HepG2 (cell line): ENCODE measurements at regions not wholly inside any gene's neighbourhood (a gene's known extent, or its start where the extent isn't known, plus 50 kb on each side); places are given as distances from the start of the nearest gene placed in this dataset.

Experiments
- ATAC-seq: fragments of 200-7000 bp; cut with Tn5 transposase; 3 replicates; pipeline ENCODE4 v1.9.1; 2020; ENCODE audit warnings: mild to moderate bottlenecking, moderate library complexity
- BruUV-seq: library from RNA; stranded (reverse); fragments of 400-500 nt; replicated peaks from 2 replicates; lab custom pipeline; 2021; lab: Mats Ljungman, UMichigan
- CTCF ChIA-PET: fragments of 300-600 bp; formaldehyde crosslinking; extraction: SDS; loops from one replicate; lab custom pipeline; 2021; ENCODE audit warnings: low total read pairs, inconsistent platforms, low intra/inter-chr PET ratio; lab: Yijun Ruan, JAX
- POLR2A ChIA-PET: fragments of 350-600 bp; sonication (Branson Sonifier 250); formaldehyde crosslinking; loops from one replicate; lab custom pipeline; 2020; ENCODE audit warnings: antibody characterized with exemption, inconsistent platforms; lab: Yijun Ruan, JAX
- DNase-seq: peaks from one replicate; pipeline ENCODE4 v3.0.0-alpha.2; 2015; ENCODE audit warnings: low spot score
- FAIRE-seq: peaks from 3 replicates; lab custom pipeline; 2011; peaks lifted over from hg19 to GRCh38; lab: Jason Lieb, UNC
- H2AFZ ChIP-seq: one replicate; pipeline ENCODE4 v1.6.1; 2011; ENCODE audit warnings: low read length, inconsistent platforms
- H3K27ac ChIP-seq: fragments of 300-600 bp; 3 replicates; pipeline ENCODE4 v1.8.0; 2011; ENCODE audit warnings: mixed run types, mild to moderate bottlenecking, mixed read lengths, low read length, inconsistent platforms; ENCODE audit not compliant: insufficient read depth; ENCODE audit errors: extremely low read length
- H3K27me3 ChIP-seq, 2 experiments: fragments of 200-600 bp in 1 of 2; 2 replicates in 1 of 2; 3 replicates in 1 of 2; pipeline versions ENCODE4 v1.6.0 to v1.8.0; 2011; ENCODE audit warnings: low read length in 2 of 2, mild to moderate bottlenecking in 2 of 2, moderate library complexity in 2 of 2, inconsistent platforms in 1 of 2; ENCODE audit not compliant: insufficient read depth in 2 of 2, control insufficient read depth in 1 of 2
- H3K36me3 ChIP-seq, 2 experiments: fragments of 200-600 bp in 1 of 2; replicated peaks in 1 of 2; 2 replicates in 1 of 2; 3 replicates in 1 of 2; pipeline versions ENCODE4 v1.5.1 to v1.8.0; 2011; ENCODE audit warnings: low read length in 2 of 2, inconsistent platforms in 1 of 2; ENCODE audit not compliant: insufficient read depth in 2 of 2, control insufficient read depth in 1 of 2
- H3K4me1 ChIP-seq: 2 replicates; pipeline ENCODE4 v1.5.1; 2012; ENCODE audit warnings: low read length, inconsistent platforms; ENCODE audit not compliant: insufficient read depth
- H3K4me2 ChIP-seq: 2 replicates; pipeline ENCODE4 v1.6.0; 2011; ENCODE audit warnings: low read depth, low read length, inconsistent platforms
- H3K4me3 ChIP-seq, 3 experiments: fragments of 200-600 bp in 1 of 3; sonication (generic), shearing (Covaris generic) in 1 of 3; replicated peaks in 1 of 3; 2 replicates each; pipeline ENCODE4 v1.5.1; 2011 to 2016; ENCODE audit warnings: low read length in 3 of 3, inconsistent platforms in 2 of 3, low read depth in 2 of 3, mild to moderate bottlenecking in 2 of 3, control low read depth in 1 of 3, mixed read lengths in 1 of 3; ENCODE audit not compliant: insufficient read depth in 1 of 3
- H3K79me2 ChIP-seq: one replicate; pipeline ENCODE4 v1.6.1; 2011; ENCODE audit warnings: low read length, inconsistent platforms; ENCODE audit not compliant: insufficient read depth
- H3K9ac ChIP-seq: 2 replicates; pipeline ENCODE4 v1.6.0; 2011; ENCODE audit warnings: mild to moderate bottlenecking, low read depth, low read length, inconsistent platforms; ENCODE audit not compliant: insufficient read depth
- H3K9me3 ChIP-seq: 2 replicates; pipeline ENCODE4 v1.5.1; 2012; ENCODE audit warnings: mild to moderate bottlenecking, low read length
- H4K20me1 ChIP-seq: 2 replicates; pipeline ENCODE4 v1.6.0; 2011; ENCODE audit warnings: inconsistent platforms, mild to moderate bottlenecking, low read length, moderate library complexity; ENCODE audit not compliant: insufficient read depth
- EEA1 ChIP-seq: sonication (generic); formaldehyde crosslinking; IDR thresholded peaks from 2 replicates; pipeline ENCODE4 v1.5.1; 2020; ENCODE audit warnings: mild to moderate bottlenecking, missing genetic modification reagents, borderline replicate concordance
- NCOR1 ChIP-seq: fragments of 200-600 bp; sonication (generic); IDR thresholded peaks from 2 replicates; pipeline ENCODE4 v1.7.0; 2017; ENCODE audit warnings: antibody characterized with exemption, low read length, borderline replicate concordance
- ZNF383 ChIP-seq: sonication (generic); formaldehyde crosslinking; IDR thresholded peaks from 2 replicates; pipeline ENCODE4 v1.4.0; 2020; ENCODE audit warnings: missing genetic modification reagents, mild to moderate bottlenecking, borderline replicate concordance
- WGBS: methylation state at CpG from one replicate; pipeline ENCODE4 v1.1.6; 2017; ENCODE audit warnings: low lambda C conversion rate; 5-methylcytosine and 5-hydroxymethylcytosine counted together
- in situ Hi-C: cut with HindIII; loops from 2 replicates; pipeline ENCODE4 v1.10.0; 2017; ENCODE audit warnings: low pct_unique_long_range_greater_than_20kb; ENCODE audit not compliant: extremely low pct_ligation_motif_present
- intact Hi-C: fragments of 100-400 bp; cut with micrococcal nuclease; formaldehyde crosslinking; loops from one replicate; pipeline ENCODE4 v1.10.0; 2022; ENCODE audit not compliant: unreplicated experiment
- TF ChIP-seq, protein P1 (sequence below): sonication (generic); formaldehyde crosslinking; IDR thresholded peaks from 2 replicates; pipeline ENCODE4 v1.8.0; 2022; ENCODE audit warnings: mild to moderate bottlenecking, missing genetic modification reagents, moderate library complexity
- TF ChIP-seq, protein P2 (sequence below): sonication (generic); formaldehyde crosslinking; IDR thresholded peaks from 2 replicates; pipeline ENCODE4 v1.4.0; 2020; ENCODE audit warnings: low read depth, mild to moderate bottlenecking, missing genetic modification reagents

DNA sequence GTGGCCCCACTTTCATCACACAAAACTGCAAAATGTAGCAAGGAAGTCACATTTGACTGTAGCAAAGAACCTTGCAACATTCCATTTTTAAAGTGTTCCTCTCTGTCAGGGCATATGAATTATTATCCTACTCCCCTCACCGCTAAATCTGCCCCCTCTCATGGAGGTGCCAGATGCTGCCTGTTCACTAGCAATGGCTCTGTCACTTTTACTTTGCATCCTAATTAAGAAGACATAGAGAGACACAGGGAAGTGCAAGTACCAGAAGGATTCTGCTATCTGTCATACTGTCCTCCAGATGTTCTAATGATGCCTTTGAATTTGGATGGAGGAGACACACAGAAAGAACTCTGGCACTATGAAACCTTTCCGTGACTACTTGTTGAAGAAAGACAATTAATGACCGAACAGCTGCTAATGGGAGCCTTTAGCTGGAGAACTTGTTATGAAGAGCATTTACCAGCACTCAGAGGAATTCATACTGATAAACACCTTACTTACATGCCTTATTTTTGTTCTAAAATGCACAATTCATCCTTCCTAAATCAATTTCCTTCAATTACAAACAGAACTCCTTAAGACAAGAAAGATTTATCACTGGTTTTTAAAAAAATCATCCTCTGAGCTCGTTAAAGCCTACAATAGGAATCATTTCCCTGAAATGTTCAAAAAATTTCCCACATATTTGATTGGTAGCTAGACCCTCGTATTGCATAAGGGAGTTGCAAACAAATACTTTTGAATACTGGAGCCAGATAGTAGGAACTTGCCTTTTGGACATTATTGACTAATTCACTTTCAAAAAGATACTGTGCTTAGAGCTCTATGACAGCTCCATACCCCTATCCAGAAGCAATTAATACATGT, 292.6 kb downstream of the UBE3D start:
- TF ChIP-seq, protein P1, sequence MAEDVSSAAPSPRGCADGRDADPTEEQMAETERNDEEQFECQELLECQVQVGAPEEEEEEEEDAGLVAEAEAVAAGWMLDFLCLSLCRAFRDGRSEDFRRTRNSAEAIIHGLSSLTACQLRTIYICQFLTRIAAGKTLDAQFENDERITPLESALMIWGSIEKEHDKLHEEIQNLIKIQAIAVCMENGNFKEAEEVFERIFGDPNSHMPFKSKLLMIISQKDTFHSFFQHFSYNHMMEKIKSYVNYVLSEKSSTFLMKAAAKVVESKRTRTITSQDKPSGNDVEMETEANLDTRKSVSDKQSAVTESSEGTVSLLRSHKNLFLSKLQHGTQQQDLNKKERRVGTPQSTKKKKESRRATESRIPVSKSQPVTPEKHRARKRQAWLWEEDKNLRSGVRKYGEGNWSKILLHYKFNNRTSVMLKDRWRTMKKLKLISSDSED (CRISPR knock-in tag) = no peak
- TF ChIP-seq, protein P2, sequence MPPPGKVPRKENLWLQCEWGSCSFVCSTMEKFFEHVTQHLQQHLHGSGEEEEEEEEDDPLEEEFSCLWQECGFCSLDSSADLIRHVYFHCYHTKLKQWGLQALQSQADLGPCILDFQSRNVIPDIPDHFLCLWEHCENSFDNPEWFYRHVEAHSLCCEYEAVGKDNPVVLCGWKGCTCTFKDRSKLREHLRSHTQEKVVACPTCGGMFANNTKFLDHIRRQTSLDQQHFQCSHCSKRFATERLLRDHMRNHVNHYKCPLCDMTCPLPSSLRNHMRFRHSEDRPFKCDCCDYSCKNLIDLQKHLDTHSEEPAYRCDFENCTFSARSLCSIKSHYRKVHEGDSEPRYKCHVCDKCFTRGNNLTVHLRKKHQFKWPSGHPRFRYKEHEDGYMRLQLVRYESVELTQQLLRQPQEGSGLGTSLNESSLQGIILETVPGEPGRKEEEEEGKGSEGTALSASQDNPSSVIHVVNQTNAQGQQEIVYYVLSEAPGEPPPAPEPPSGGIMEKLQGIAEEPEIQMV (CRISPR knock-in tag) = no peak
- TF ChIP-seq EEA1 (CRISPR knock-in tag) (no peak), NCOR1 (no peak), ZNF383 (CRISPR knock-in tag) (no peak)
- Histone ChIP-seq H3K27me3 (no peaks in the 10 kb centered on the region), H2AFZ (no peak overlapping the region), H3K4me3 (no peak overlapping the region), H4K20me1 (no peaks in the 10 kb centered on the region), H3K4me2 (no peak overlapping the region), H3K9ac (no peak overlapping the region), H3K9me3 (no peaks in the 10 kb centered on the region), H3K36me3 (no peaks in the 10 kb centered on the region), H3K4me1 (no peaks in the 10 kb centered on the region), H3K27ac (no peak overlapping the region), H3K79me2 (no peaks in the 10 kb centered on the region)
- FAIRE-seq (no peak), DNase-seq (no peak), ATAC-seq (no peak)
- 8% methylated on average over 5 of the region's 5 CpGs for WGBS
- ChIA-PET POLR2A (no interaction called here), CTCF (no interaction called here)
- in situ Hi-C loops (no loop called here), intact Hi-C loops (no loop called here)
- BruUV-seq = no TSS peak
